ENCODE measurements at regions not wholly inside any gene's neighbourhood (a gene's known extent, or its start where the extent isn't known, plus 50 kb on each side); places are given as distances from the start of the nearest gene placed in this dataset.
"Not testable (repeated sequence)": the region's sequence is repeated elsewhere in the genome, so short reads cannot be mapped to it uniquely, and the experiment has no call there.

GRCh38 chr3:773433-773832 is 319.4 kb upstream of the CNTN6 start:
- H3K36me3 ChIP-seq (ENCODE audit: control insufficient read depth, insufficient read depth, low read length); H3K4me3 ChIP-seq (ENCODE audit: low read depth, low read length); H3K9me3 ChIP-seq (ENCODE audit: control insufficient read depth, insufficient read depth, low read length); H3K27me3 ChIP-seq (ENCODE audit: control insufficient read depth, insufficient read depth, low read length); H3K9ac ChIP-seq (ENCODE audit: low read depth, low read length); H3K4me1 ChIP-seq (ENCODE audit: control insufficient read depth, insufficient read depth, low read length): not testable (repeated sequence)

- Histone ChIP-seq H3K9me3 (ENCODE audit: control insufficient read depth, insufficient read depth, low read length) (no peaks in the 10 kb centered on the region), H3K9ac (ENCODE audit: low read depth, low read length) (no peak overlapping the region), H3K36me3 (ENCODE audit: control insufficient read depth, insufficient read depth, low read length) (no peaks in the 10 kb centered on the region), H3K4me1 (ENCODE audit: control insufficient read depth, insufficient read depth, low read length) (no peaks in the 10 kb centered on the region), H3K4me3 (ENCODE audit: low read depth, low read length) (no peak overlapping the region), H3K27me3 (ENCODE audit: control insufficient read depth, insufficient read depth, low read length) (no peaks in the 10 kb centered on the region)
These were observed 317.5 kb upstream of the CNTN6 start for GRCh38 chr3:775178-775880.

GRCh38 chr3:780505-780904 is 312.3 kb upstream of the CNTN6 start:
- Histone ChIP-seq H3K36me3 (ENCODE audit: control insufficient read depth, insufficient read depth, low read length) (no peaks in the 10 kb centered on the region), H3K27me3 (ENCODE audit: control insufficient read depth, insufficient read depth, low read length) (no peaks in the 10 kb centered on the region), H3K9me3 (ENCODE audit: control insufficient read depth, insufficient read depth, low read length) (no peaks in the 10 kb centered on the region), H3K4me3 (ENCODE audit: low read depth, low read length) (no peak overlapping the region), H3K9ac (ENCODE audit: low read depth, low read length) (no peak overlapping the region), H3K4me1 (ENCODE audit: control insufficient read depth, insufficient read depth, low read length) (no peaks in the 10 kb centered on the region)

- Histone ChIP-seq H3K4me1 (ENCODE audit: control insufficient read depth, insufficient read depth, low read length) (no peaks in the 10 kb centered on the region), H3K9me3 (ENCODE audit: control insufficient read depth, insufficient read depth, low read length) (no peaks in the 10 kb centered on the region), H3K4me3 (ENCODE audit: low read depth, low read length) (no peak overlapping the region), H3K36me3 (ENCODE audit: control insufficient read depth, insufficient read depth, low read length) (no peaks in the 10 kb centered on the region), H3K9ac (ENCODE audit: low read depth, low read length) (no peak overlapping the region), H3K27me3 (ENCODE audit: control insufficient read depth, insufficient read depth, low read length) (no peaks in the 10 kb centered on the region)
These were observed 301.4 kb upstream of the CNTN6 start for GRCh38 chr3:791442-791841.

GRCh38 chr3:792630-793029 is 300.2 kb upstream of the CNTN6 start:
- no peaks in the 10 kb centered on the region for H3K36me3 ChIP-seq (ENCODE audit: control insufficient read depth, insufficient read depth, low read length)
- no peaks in the 10 kb centered on the region for H3K9me3 ChIP-seq (ENCODE audit: control insufficient read depth, insufficient read depth, low read length)
- H3K9ac ChIP-seq (ENCODE audit: low read depth, low read length), result no peak overlapping the region
- no peaks in the 10 kb centered on the region for H3K27me3 ChIP-seq (ENCODE audit: control insufficient read depth, insufficient read depth, low read length)
- no peaks in the 10 kb centered on the region for H3K4me1 ChIP-seq (ENCODE audit: control insufficient read depth, insufficient read depth, low read length)
- no peak overlapping the region for H3K4me3 ChIP-seq (ENCODE audit: low read depth, low read length)

GRCh38 chr3:804211-804610 is 288.6 kb upstream of the CNTN6 start:
- no peak overlapping the region for H3K4me3 ChIP-seq (ENCODE audit: low read depth, low read length)
- no peaks in the 10 kb centered on the region for H3K4me1 ChIP-seq (ENCODE audit: control insufficient read depth, insufficient read depth, low read length)
- no peak overlapping the region for H3K9ac ChIP-seq (ENCODE audit: low read depth, low read length)
- H3K27me3 ChIP-seq (ENCODE audit: control insufficient read depth, insufficient read depth, low read length), result no peaks in the 10 kb centered on the region
- H3K9me3 ChIP-seq (ENCODE audit: control insufficient read depth, insufficient read depth, low read length), result no peaks in the 10 kb centered on the region
- no peaks in the 10 kb centered on the region for H3K36me3 ChIP-seq (ENCODE audit: control insufficient read depth, insufficient read depth, low read length)

GRCh38 chr3:805326-805725 is 287.5 kb upstream of the CNTN6 start:
- no peaks in the 10 kb centered on the region for H3K36me3 ChIP-seq (ENCODE audit: control insufficient read depth, insufficient read depth, low read length)
- H3K4me1 ChIP-seq (ENCODE audit: control insufficient read depth, insufficient read depth, low read length), result no peaks in the 10 kb centered on the region
- no peaks in the 10 kb centered on the region for H3K27me3 ChIP-seq (ENCODE audit: control insufficient read depth, insufficient read depth, low read length)
- H3K4me3 ChIP-seq (ENCODE audit: low read depth, low read length), result no peak overlapping the region
- H3K9ac ChIP-seq (ENCODE audit: low read depth, low read length), result no peak overlapping the region
- no peaks in the 10 kb centered on the region for H3K9me3 ChIP-seq (ENCODE audit: control insufficient read depth, insufficient read depth, low read length)

GRCh38 chr3:806006-806405 is 286.8 kb upstream of the CNTN6 start:
- H3K36me3 ChIP-seq (ENCODE audit: control insufficient read depth, insufficient read depth, low read length), result no peaks in the 10 kb centered on the region
- no peak overlapping the region for H3K9ac ChIP-seq (ENCODE audit: low read depth, low read length)
- no peaks in the 10 kb centered on the region for H3K9me3 ChIP-seq (ENCODE audit: control insufficient read depth, insufficient read depth, low read length)
- no peaks in the 10 kb centered on the region for H3K27me3 ChIP-seq (ENCODE audit: control insufficient read depth, insufficient read depth, low read length)
- H3K4me1 ChIP-seq (ENCODE audit: control insufficient read depth, insufficient read depth, low read length), result no peaks in the 10 kb centered on the region
- H3K4me3 ChIP-seq (ENCODE audit: low read depth, low read length), result no peak overlapping the region

- no peaks in the 10 kb centered on the region for H3K9me3 ChIP-seq (ENCODE audit: control insufficient read depth, insufficient read depth, low read length)
These were observed 276.2 kb upstream of the CNTN6 start for GRCh38 chr3:816605-817004.

GRCh38 chr3:834679-835078 is 258.1 kb upstream of the CNTN6 start:
- no peak overlapping the region for H3K4me3 ChIP-seq (ENCODE audit: low read depth, low read length)
- H3K4me1 ChIP-seq (ENCODE audit: control insufficient read depth, insufficient read depth, low read length), result no peaks in the 10 kb centered on the region
- no peaks in the 10 kb centered on the region for H3K36me3 ChIP-seq (ENCODE audit: control insufficient read depth, insufficient read depth, low read length)
- no peaks in the 10 kb centered on the region for H3K27me3 ChIP-seq (ENCODE audit: control insufficient read depth, insufficient read depth, low read length)
- H3K9me3 ChIP-seq (ENCODE audit: control insufficient read depth, insufficient read depth, low read length), result peaks cover 4% of the 10 kb centered on the region
- H3K9ac ChIP-seq (ENCODE audit: low read depth, low read length), result no peak overlapping the region

More at GRCh38 chr3:816605-817004, 276.2 kb upstream of the CNTN6 start:
- Histone ChIP-seq H3K4me1 (ENCODE audit: control insufficient read depth, insufficient read depth, low read length) (no peaks in the 10 kb centered on the region), H3K27me3 (ENCODE audit: control insufficient read depth, insufficient read depth, low read length) (no peaks in the 10 kb centered on the region), H3K4me3 (ENCODE audit: low read depth, low read length) (no peak overlapping the region), H3K9ac (ENCODE audit: low read depth, low read length) (no peak overlapping the region), H3K36me3 (ENCODE audit: control insufficient read depth, insufficient read depth, low read length) (no peaks in the 10 kb centered on the region)

- Histone ChIP-seq H3K9ac (ENCODE audit: low read depth, low read length) (no peak overlapping the region), H3K4me3 (ENCODE audit: low read depth, low read length) (no peak overlapping the region), H3K4me1 (ENCODE audit: control insufficient read depth, insufficient read depth, low read length) (no peaks in the 10 kb centered on the region), H3K27me3 (ENCODE audit: control insufficient read depth, insufficient read depth, low read length) (no peaks in the 10 kb centered on the region), H3K36me3 (ENCODE audit: control insufficient read depth, insufficient read depth, low read length) (no peaks in the 10 kb centered on the region), H3K9me3 (ENCODE audit: control insufficient read depth, insufficient read depth, low read length) (peaks cover under 1% of the 10 kb centered on the region)
These were observed 257.7 kb upstream of the CNTN6 start for GRCh38 chr3:835096-835495.

- Histone ChIP-seq H3K4me3 (ENCODE audit: low read depth, low read length) (no peak overlapping the region), H3K9me3 (ENCODE audit: control insufficient read depth, insufficient read depth, low read length) (no peaks in the 10 kb centered on the region), H3K4me1 (ENCODE audit: control insufficient read depth, insufficient read depth, low read length) (no peaks in the 10 kb centered on the region), H3K36me3 (ENCODE audit: control insufficient read depth, insufficient read depth, low read length) (no peaks in the 10 kb centered on the region), H3K9ac (ENCODE audit: low read depth, low read length) (no peak overlapping the region), H3K27me3 (ENCODE audit: control insufficient read depth, insufficient read depth, low read length) (no peaks in the 10 kb centered on the region)
These were observed 252.8 kb upstream of the CNTN6 start for GRCh38 chr3:839981-840380.

Measured in iPS-15b (cell line).